ENCODE measurements at regions not wholly inside any gene's neighbourhood (a gene's known extent, or its start where the extent isn't known, plus 50 kb on each side); places are given as distances from the start of the nearest gene placed in this dataset.

DNA sequence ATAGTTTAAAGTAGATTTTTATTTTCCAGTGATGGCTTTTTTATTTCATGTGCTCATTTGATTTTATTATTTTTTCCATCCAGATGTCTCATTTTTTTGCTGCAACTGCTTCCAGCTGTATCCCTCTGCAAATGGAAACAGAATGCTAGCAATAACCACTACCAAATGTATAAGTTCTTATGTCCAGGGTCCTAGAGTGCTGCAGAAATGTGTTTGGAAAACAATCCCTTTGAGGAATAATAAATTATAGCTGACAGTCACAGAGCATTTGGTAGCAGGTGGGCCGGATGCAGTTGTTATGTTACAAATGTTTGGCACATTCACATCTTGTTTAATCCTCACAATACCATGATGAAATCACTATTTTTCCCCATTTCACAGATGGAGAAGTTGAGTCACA is 300.7 kb upstream of the PDGFD start:
- DNase-seq (ENCODE audit: low spot score) (no peak), ATAC-seq (no peak)

DNA sequence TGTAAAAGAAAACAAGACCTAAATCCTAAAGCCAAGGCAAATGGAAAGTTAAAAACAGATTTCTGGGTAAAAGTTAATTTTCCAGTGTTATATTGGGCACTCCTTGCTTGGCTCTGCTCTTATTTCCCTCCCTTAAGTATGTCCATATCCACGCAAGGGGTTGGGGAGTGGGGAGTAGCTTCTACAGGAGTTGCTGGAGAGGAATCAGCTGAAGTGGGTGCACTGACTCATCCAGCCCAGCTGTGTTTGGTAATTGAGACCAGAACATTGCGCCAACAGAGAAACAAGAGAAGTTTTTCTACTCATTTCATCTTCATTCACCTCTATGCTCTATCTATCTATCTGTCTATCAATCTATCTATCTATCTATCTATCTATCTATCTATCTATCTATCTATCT is 298.4 kb upstream of the PDGFD start:
- DNase-seq (ENCODE audit: low spot score) (no peak), ATAC-seq (no peak)

DNA sequence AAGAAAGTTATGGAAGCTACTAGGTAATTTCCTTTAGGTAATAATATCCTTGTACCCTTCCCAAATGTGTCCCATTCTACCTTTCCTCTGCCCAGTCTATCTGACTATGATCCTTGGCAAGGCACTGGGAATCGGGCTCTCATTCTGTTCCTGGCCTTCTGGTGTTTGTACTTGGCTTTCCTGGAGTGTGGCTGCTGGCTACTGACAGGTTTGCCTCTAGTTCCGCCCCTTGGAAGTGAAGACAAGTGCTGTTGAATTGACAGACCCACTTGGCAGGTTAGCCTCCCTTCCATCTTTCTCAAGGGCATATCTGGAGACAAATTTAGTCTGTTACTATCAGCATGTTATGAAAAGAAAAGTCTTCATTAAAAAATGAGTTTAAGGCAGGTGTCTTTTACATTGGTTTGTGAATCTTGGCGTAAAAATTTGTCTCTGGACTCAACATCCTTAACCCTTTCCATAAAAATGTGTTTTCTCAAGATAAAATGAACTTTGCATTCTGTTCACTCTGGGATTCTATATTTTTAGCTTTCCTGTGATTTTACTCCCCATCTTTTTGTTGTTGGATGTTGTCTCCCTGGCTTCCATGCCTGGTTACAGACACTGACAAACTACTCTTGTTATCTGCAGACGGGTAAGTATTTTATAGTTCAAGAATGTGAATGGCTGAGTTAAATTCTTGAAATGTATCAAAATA is 287.4 kb upstream of the PDGFD start:
- no peak for DNase-seq (ENCODE audit: low spot score)
- no peak for ATAC-seq

DNA sequence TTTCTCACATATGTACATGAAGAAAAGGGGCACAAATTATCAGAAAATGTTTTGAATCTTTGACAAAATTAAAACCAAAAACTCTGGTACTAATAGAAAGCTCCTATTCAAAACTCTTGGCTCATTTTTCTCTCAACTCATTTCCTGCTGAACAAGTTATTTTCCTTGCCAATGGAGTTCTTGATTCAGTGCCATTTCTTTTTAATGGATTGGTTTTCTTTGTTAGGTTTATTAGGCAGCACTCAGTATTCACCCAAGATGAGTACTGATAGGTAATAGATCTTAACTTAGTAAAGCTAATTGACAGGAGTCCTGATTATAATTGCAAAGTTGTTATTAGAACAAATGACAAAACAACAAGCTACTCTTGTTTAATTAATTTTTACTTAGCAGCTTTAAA is 279.4 kb upstream of the PDGFD start:
- no peak for ATAC-seq
- DNase-seq (ENCODE audit: low spot score) = no peak

DNA sequence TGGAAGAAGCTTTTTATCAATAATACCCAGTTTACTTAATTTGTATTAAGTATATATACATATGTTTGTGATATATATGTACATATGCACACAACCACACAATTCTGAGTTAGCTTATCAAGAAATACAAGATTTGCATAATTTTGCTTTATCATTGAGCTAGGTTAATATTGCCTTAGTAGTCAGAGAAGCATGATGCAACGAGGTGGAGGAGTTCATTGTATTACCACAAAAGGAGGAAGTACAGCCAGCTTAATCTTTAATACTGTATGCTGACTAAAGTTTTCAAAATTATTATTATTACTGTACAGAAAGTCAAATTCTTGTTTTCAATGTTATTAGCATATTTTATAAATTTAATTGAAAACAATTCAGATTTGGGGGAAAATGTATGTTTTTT is 278.4 kb upstream of the PDGFD start:
- DNase-seq (ENCODE audit: low spot score) (no peak), ATAC-seq (no peak)

DNA sequence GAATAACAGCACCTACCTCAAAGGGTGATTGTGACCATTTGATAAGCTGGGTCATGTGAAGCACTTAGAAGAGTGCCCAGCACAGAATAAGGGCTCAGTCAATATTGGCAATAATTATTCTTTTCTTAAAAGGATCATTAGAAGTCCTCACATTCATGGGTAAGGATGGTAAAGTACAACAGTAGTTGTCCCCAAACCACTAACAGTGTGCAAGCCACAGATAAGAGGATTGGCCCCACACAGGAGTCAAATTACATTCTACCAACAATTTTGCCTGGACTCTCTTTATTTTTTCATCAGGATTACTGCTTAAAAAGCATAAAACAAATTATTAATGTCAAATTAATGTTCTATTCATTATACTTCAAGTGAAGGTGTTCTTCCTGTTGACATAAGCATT is 271.5 kb upstream of the PDGFD start:
- no peak for ATAC-seq
- no peak for DNase-seq (ENCODE audit: low spot score)

DNA sequence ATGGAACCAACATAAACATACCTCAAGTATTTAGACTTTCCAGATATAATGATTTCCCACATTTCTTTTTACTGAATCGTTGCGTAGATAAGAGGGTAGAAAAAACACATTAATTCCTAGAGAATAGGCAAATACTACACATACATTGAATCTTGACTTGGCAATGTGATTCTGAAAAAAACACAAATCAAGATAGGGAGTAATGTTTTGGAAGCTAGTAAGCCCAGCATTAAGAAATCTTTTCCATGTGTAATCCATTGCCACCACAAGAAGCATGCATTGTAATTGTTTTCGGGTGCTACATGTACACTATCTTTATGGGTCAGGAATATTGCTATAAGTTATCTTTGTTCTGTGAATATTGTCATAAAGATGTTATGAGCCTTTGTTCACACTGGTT is 269.8 kb upstream of the PDGFD start:
- DNase-seq (ENCODE audit: low spot score) (no peak), ATAC-seq (no peak)

DNA sequence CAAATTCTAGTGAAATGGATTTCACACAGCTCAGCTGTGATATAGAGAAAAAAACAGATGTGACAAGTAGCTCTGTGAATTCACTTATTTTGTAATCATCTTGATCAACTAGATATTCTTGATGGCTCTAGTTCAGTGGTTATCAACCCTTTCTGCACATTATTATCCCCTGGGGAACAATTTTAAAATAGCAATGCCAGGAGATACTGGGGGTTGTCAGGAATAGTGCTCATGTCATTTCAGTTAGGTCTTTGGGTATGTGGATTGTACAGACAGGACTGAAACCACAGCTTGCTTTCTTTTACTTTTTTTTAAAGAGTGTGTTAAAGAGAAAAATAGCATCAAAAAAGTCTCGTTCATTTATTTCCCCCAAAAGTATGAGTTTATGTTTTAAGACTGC is 269.0 kb upstream of the PDGFD start:
- DNase-seq (ENCODE audit: low spot score) (no peak), ATAC-seq (no peak)

DNA sequence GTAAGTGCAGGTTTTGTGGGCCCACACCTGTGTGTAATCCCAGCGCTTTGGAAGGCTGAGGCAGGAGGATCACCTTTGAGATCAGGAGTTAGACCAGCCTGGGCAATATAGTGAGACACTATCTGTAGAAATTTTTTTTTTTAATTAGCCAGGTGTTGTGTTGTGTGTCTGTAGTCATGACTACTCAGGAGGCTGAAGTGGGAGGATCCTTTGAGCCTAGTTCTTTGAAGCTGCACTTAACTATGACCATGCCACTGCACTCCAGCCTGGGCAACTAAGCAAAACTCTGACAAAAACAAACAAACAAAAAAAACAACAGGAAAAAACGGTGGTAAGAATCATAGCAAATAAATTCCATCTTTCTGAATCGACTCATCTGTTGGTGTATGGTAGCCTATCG is 268.6 kb upstream of the PDGFD start:
- ATAC-seq (no peak), DNase-seq (ENCODE audit: low spot score) (no peak)

DNA sequence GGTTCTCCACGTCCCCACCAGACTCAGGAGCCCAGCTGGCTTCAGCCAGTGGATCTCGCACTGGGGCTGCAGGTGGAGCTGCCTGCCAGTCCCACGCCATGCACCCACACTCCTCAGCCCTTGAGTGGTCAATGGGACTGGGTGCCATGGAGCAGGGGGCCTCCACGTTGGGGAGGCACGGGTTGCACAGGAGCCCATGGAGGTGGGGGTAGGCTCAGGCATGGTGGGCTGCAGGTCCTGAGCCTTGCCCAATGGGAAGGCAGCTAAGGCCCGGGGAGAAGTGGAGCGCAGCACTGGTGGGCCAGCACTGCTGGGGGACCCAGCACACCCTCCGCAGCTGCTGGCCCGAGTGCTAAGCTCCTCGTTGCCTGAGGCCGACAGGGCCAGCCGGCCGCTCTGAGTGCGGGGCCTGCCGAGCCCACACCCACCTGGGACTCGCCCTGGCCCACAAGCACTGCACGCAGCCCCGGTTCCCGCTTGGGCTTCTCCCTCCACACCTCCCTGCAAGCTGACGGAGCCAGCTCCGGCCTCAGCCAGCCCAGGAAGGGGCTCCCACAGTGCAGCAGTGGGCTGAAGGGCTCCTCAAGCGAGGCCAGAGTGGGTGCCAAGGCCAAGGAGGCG is 258.5 kb upstream of the PDGFD start:
- no peak for ATAC-seq
- DNase-seq (ENCODE audit: low spot score) = no peak

DNA sequence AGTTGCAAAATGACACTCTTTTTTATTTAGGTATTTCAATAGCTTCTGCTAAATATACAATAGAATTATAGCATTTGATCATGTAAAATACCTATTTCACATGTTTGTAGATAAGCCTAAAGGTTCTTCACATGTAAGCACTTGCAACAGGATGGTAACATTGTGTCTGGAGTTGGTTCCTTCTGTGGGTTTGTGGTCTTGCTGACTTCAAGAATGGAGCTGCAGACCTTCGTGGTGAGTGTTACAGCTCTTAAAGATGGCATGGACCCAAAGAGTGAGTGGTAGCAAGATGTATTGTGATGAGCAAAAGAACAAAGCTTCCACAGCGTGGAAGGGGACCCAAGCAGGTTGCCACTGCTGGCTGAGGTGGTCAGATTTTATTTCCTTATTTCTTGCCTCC is 246.4 kb upstream of the PDGFD start:
- ATAC-seq = no peak
- no peak for DNase-seq (ENCODE audit: low spot score)

DNA sequence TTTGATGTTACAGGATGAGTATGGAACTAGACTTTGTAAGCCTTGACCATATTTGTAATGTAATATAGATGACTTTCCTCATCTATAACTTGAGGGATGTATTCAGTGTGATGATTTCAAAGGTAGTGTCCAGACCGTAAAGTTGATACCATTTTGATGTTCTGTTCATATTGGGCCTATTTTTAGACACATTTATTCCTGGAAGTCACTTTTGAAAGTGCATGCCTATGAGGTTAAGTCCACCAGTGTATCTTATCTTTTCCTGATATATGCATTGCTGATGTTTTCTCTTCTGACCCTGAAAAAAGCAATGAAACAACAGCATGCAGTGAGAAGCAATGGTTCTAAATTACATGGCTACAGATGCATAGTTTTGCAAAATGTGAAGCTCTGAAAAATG is 244.7 kb upstream of the PDGFD start:
- ATAC-seq = no peak

DNA sequence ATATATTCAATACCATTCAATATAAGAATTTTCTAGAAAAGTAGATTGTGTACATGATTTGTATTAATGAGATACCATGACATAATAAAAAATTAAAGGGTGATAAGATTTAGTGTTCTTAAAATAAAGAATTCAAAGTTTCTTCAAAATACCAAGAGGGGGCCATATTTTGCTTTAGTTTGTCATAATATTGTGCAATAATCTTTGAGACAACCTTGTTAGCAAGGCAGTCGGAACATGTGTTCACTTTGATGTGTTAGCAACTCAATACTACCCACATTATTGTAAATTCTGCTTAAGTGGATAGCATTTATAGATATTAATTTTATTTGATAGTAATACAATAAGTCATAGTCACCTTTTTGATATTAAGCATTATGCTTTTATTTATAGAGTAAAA is 241.3 kb upstream of the PDGFD start:
- DNase-seq (ENCODE audit: low spot score) (no peak), ATAC-seq (no peak)

More for the DNA sequence above, 244.7 kb upstream of the PDGFD start:
- no peak for DNase-seq (ENCODE audit: low spot score)

DNA sequence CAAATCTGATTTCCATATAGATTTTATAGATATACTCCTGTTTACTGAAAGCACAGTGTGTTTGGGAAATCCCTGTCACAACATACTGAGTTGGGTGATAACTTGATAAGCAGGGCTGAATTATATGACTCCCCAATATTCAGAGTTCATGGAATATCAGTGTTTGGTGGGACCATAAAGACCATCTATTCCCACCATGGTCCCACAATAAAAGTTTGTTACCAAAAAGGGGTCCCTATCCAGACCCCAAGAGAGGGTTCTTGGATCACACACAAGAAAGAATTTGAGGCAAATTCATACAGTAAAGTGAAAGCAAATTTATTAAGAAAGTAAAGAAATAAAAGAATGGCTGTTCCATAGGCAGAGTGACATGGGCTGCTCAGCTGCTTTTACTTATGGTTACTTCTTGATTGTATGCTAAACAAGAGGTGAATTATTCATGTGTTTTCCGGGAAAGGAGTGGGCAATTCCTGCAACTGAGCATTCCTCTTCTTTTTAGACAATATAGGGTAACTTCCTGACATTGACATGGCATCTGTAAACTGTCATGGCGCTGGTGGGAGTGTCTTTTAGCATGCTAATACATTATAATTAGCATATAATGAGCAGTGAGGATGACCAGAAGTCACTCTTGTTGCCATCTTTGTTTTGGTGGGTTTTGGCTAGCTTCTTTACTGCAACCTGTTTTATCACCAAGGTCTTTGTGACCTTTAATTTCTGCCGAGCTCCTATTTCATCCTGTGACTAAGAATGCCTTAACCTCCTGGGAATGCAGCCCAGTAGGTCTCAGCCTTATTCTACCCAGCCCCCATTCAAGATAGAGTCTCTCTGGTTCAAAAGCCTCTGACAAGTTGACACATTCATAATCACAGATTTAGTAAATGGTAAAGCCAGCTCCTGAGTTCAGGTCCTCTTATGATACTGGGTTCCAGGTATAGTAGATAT is 240.6 kb upstream of the PDGFD start:
- ATAC-seq (no peak), DNase-seq (ENCODE audit: low spot score) (no peak)

DNA sequence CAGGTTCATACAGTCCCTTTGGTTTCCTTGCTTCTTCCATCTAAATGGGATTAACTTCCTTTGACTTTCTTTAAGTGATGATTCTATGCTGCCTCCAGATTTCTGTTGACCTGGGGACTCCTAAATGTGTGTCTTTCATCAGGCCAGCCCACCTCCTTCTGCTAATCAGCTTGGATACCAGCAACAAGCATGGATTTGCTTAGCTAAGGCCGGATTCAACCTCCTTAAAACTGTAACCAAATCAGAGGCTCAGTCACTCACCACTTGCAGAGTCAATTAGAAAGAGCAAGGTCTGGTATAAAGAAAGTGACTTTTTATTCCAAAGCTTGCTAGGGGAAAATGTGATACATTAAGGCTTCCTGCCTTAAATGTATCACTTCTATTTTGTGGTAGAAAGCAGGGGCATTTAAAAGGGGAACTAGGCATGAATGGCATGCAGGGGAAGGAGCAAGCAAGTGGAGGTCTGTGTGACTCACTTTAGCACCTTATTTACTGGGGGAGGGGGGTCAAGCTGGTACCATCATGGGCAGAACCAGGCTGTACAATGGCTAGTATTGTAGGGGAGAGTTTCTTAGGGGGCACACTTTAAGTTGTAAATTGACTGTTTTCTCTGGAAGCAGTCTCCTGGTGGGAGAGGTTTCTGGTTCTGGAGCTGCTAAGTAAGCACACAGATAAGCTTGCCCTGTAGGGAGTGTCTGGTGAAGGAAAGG is 239.0 kb upstream of the PDGFD start:
- DNase-seq (ENCODE audit: low spot score) (no peak), ATAC-seq (no peak)

DNA sequence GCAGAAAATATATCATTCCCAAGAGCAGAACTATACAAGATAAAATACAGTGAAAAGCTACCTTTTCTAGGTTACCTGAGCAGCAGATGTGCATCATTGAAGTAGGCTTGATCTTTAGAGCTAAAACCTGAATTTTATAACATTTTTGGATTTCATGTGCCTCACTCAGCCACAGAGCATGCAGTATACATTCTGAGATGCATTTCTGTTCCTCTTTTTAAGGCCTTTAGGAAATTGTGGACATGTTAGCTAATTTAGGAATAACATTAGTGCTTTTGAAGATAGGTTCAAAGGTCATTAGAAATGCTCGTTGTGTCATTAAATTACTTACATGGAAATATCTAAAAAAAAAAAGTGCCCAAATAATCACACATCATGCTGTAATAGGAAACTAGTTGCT is 230.6 kb upstream of the PDGFD start:
- ATAC-seq (no peak), DNase-seq (ENCODE audit: low spot score) (no peak)

DNA sequence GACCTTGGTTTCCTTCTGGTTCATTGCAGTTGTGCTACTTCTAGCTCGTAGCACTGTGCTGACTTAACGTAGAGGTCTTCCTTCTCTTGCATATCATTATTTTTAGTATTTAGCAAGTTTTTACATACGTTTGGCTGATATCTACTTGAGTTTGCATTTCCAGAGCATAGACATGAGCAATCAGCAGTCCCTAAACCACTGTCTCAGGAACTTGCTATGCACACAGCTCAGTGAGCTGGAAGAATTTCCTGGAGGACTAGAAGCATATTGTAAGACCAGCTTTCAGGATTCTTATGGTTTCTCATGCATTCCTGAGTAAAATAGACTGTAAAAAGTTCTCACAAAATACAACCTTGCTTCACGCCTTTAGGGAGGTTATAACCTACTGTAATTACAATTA is 226.7 kb upstream of the PDGFD start:
- no peak for DNase-seq (ENCODE audit: low spot score)

DNA sequence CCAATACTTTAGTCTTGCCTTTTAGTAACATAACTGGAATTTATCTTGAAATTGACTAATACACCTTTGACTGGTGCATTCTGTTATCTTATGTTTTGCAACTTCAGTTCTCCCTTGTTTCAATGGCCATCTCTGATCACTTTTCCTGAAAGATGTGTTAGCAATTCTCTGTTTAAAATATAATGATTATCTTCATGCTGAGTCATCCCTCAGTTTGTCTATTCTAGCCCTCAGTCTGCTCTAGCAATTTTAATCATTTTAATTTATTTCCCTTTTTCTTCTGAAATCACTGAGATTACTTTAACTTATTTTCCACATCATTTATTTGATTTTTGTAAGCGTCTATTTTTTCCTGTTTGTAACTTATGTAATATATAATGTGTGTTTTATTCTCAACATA is 221.9 kb upstream of the PDGFD start:
- DNase-seq (ENCODE audit: low spot score) (no peak), ATAC-seq (no peak)

More for the DNA sequence above, 226.7 kb upstream of the PDGFD start:
- no peak for ATAC-seq

DNA sequence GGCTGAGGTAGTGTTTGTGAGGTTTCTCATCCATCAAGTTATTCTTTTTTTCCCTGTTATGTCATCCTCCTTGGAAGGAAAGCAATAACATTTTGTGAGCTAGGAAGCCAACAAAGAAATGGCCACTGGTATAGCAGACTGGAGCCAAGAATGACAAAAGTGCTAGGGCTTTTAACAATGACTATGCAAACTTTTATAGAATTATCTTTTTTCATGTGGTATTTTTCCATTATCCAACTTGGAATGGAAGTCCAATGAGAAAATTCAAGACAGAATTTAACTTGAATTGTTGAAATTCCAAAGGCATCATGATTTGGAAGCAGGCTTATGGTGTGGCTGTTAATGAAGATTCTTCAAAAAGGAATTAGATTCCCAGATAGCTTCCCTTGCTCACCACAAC is 216.4 kb upstream of the PDGFD start:
- ATAC-seq = no peak
- no peak for DNase-seq (ENCODE audit: low spot score)

DNA sequence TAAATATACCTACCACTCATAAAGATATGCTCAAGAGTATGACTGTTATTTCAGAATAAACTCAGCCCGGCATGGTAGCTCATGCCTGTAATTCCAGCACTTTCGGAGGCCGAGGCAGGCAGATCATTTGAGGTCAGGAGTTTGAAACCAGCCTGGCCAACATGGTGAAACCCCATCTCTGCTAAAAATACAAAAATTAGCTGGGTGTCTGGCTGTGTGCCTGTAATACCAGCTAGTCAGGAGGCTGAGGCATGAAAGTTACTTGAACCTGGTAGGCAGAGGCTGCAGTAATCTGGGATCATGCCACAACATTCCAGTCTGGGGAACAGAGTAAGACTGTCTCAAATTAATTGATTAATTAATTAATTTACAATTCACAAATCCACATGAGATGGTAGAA is 208.2 kb upstream of the PDGFD start:
- ATAC-seq (no peak), DNase-seq (ENCODE audit: low spot score) (no peak)

DNA sequence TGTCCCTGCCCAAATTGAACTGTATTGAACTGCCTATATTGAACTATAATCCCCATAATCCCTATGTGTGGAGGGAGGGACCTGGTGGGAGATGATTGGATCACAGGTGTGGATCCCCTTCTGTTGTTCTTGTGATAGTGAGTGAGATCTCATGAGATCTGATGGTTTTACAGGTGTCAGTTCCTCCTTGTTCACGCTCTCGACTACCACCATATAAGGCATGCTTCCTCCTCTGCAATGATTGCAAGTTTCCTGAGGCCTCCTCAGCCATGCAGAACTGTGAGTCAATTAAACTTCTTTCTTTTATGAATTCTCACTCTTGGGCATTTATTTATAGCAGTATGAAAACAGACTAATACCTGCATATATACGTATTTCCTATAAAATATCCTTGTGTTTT is 206.5 kb upstream of the PDGFD start:
- ATAC-seq (no peak), DNase-seq (ENCODE audit: low spot score) (no peak)
